HUES64 (cell line): ENCODE measurements at regions not wholly inside any gene's neighbourhood (a gene's known extent, or its start where the extent isn't known, plus 50 kb on each side); places are given as distances from the start of the nearest gene placed in this dataset.

Experiments
- H3K27ac ChIP-seq: 2 replicates; pipeline ENCODE4 v1.7.0; 2013; ENCODE audit warnings: low read depth, low read length, inconsistent platforms
- H3K27me3 ChIP-seq: 2 replicates; pipeline ENCODE4 v1.6.1; 2013; ENCODE audit warnings: mild to moderate bottlenecking, low read length; ENCODE audit not compliant: insufficient read depth
- H3K36me3 ChIP-seq: 2 replicates; pipeline ENCODE4 v1.6.1; 2013; ENCODE audit warnings: mild to moderate bottlenecking, low read length; ENCODE audit not compliant: insufficient read depth
- H3K4me1 ChIP-seq: 2 replicates; pipeline ENCODE4 v1.6.1; 2013; ENCODE audit warnings: mild to moderate bottlenecking, low read length, moderate library complexity; ENCODE audit not compliant: insufficient read depth
- H3K4me3 ChIP-seq: 2 replicates; pipeline ENCODE4 v1.5.1; 2013; ENCODE audit warnings: mild to moderate bottlenecking, low read length, moderate library complexity
- H3K9ac ChIP-seq: 2 replicates; pipeline ENCODE4 v1.6.1; 2013; ENCODE audit warnings: mild to moderate bottlenecking, low read depth, low read length
- H3K9me3 ChIP-seq: 2 replicates; pipeline ENCODE4 v1.6.1; 2013; ENCODE audit warnings: low read depth, low read length; ENCODE audit not compliant: insufficient read depth
- WGBS: fragments of 150-250, 120-280 bp; methylation state at CpG from one replicate; pipeline ENCODE4 v1.1.7; 2013; ENCODE audit warnings: missing lambda C conversion rate; 5-methylcytosine and 5-hydroxymethylcytosine counted together

DNA sequence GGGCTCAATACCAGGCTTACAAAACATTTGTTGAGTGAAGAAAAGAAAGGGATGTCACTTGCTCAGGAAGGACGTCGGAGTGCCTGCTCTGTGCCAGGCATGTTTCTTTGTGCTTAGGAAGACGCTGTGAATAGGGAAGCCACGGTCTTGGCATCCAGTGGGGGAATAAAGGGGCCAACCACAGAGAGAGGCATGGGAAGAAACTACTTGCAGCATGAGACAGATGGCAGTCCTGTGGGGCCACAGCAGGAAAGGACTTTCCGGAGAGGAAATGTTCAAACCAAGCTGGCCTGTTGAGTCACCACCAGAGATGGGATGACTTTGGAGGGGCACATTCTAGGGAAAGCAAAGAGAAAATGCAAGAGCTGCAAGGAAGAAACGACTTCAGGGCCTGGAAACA, 173.2 kb downstream of the CDH26 start:
- no peak overlapping the region for H3K27ac ChIP-seq
- WGBS, result 64% methylated on average over 6 of the region's 6 CpGs

DNA sequence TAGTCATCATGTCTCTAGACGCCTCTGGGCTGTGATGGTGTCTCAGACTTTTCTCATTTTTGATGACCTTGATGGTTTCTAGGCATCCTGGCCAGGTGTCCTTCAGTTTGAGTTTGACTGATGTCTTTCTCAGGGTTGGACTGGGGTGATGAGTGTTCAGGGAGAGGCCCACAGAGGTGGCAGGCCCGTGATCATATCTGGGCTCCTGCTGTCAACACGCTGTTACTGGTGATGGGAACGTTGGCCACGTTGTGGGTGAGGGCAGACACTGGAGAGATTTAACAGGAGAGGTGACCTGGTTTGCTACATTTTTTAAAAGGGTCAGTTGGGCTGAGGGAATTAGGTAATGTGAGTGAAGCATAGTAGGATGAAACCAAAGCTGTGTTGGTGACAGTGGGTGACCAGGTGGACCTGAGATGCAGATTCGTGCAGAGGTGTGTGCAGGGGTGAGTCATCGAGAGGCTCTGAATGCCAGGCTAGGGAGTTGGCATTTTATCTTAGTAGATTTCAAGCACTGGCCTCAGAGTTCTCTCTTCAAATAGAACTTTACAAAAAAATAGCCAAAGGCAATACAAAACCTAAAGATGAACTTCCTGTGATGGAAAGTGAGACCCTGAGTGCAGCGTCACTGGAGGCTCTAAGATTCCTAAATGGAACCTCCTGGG, 174.1 kb downstream of the CDH26 start:
- H3K27me3 ChIP-seq, result no peaks in the 10 kb centered on the region
- H3K27ac ChIP-seq, result no peak overlapping the region
- no peak overlapping the region for H3K4me3 ChIP-seq
- no peaks in the 10 kb centered on the region for H3K36me3 ChIP-seq
- H3K9ac ChIP-seq, result no peak overlapping the region
- H3K4me1 ChIP-seq, result no peaks in the 10 kb centered on the region
- WGBS, result 95% methylated on average over 8 of the region's 8 CpGs
- H3K9me3 ChIP-seq, result no peaks in the 10 kb centered on the region

More for the DNA sequence above, 173.2 kb downstream of the CDH26 start:
- Histone ChIP-seq H3K36me3 (no peaks in the 10 kb centered on the region), H3K9ac (no peak overlapping the region), H3K4me3 (no peak overlapping the region), H3K27me3 (no peaks in the 10 kb centered on the region), H3K9me3 (no peaks in the 10 kb centered on the region), H3K4me1 (no peaks in the 10 kb centered on the region)

DNA sequence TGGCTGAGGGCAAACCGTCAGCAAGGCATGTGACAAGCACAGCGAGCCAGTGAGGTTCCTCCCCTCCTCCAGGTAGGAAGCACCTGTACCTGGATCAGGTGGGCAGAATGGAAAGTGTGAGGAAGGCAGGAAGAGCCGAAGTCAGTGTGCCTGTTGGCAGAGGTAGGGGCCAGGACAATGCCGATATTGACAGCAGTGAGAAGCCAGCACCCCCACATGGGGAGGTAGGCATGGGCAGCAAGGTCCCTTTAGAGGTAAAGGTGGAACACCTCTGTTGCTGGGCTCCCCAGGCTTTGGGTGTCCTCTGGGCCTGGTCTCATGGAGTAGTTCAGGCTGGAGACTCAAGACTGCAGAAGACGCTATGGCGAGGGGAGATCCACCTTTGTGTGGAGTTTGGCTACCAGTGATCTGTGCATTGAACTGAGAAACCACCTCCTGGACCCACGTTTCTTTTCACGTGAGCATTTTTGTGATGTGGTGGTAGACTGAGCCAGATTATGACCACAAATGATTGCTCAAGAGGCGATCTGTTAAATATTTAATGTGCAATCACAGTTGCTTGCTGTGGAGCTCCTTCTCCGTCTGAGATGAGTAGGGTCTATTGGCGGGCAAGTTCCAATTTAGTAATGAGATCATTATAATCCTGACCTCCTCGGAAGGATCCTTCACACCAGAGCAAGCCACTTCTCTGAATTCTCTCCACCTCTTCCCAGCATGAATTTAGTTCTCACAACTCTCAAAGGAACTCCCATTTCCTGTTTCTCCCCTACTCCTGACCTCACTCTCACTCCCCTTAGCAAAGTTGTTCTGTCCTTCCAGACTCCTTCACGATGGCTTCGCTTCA, 174.8 kb downstream of the CDH26 start:
- Histone ChIP-seq H3K4me1 (no peaks in the 10 kb centered on the region), H3K4me3 (no peak overlapping the region), H3K27me3 (no peaks in the 10 kb centered on the region), H3K36me3 (no peaks in the 10 kb centered on the region), H3K27ac (no peak overlapping the region), H3K9ac (no peak overlapping the region), H3K9me3 (no peaks in the 10 kb centered on the region)
- 95% methylated on average over 14 of the region's 14 CpGs for WGBS

DNA sequence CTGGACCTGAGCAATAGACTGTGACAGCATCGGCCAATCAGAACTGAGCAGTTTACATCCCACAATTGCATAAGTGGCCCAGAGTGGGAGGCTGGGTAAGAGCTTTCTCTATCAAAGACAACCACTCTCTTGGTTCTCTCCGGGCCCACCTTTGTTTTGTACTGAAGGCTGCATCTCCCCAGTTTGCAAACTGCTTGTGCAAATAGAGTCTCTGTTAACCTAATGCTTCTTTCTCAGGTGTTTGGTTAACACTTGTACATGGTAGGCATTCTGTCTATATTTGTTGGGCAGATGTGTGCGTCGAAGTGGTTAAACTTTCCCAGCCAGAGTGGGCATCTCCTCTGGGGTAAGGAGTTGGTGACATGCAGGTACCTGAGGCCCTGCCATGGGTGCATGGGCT, 177.1 kb downstream of the CDH26 start:
- Histone ChIP-seq H3K9me3 (no peaks in the 10 kb centered on the region), H3K4me1 (no peaks in the 10 kb centered on the region), H3K36me3 (no peaks in the 10 kb centered on the region), H3K4me3 (no peak overlapping the region), H3K27me3 (no peaks in the 10 kb centered on the region), H3K9ac (no peak overlapping the region), H3K27ac (no peak overlapping the region)
- 98% methylated on average over 4 of the region's 4 CpGs for WGBS

DNA sequence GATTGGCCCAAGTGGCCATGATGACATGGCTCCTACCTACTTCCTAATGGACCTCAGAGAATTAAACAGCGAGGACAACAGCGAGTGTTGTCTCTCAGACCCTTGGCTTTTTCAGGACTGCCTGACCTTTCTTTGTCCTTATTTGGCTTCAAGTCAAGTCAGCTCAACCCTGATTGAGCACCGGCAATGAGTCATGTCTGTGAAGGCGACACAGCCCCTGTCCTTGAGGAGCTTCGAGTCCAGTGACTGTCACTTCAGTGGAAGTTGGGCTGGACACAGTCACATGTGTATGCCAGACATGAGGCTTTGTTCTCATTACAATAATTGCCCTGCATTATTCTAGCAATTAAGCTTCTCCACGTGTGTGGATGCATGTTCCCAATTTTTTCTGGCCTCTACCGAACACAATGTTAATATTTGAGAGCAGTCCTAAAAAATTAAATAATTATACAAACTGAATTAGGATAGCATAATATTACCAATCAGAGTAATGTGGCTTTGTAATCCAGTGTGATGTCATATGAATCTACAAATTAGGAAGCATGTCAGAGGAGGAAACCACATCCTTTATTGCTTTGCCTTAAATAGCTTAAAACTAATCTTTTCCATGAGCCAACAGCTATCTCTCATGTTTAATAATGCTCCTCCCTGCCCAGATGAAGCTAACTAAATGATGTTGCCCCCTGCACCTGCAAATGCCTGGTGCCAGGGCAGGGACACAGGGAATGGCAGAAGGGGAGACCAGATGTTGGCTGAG, 178.6 kb downstream of the CDH26 start:
- H3K9ac ChIP-seq, result no peak overlapping the region
- no peaks in the 10 kb centered on the region for H3K27me3 ChIP-seq
- H3K4me3 ChIP-seq, result no peak overlapping the region
- no peaks in the 10 kb centered on the region for H3K36me3 ChIP-seq
- no peaks in the 10 kb centered on the region for H3K4me1 ChIP-seq
- no peak overlapping the region for H3K27ac ChIP-seq
- no peaks in the 10 kb centered on the region for H3K9me3 ChIP-seq
- 94% methylated on average over 6 of the region's 7 CpGs for WGBS

DNA sequence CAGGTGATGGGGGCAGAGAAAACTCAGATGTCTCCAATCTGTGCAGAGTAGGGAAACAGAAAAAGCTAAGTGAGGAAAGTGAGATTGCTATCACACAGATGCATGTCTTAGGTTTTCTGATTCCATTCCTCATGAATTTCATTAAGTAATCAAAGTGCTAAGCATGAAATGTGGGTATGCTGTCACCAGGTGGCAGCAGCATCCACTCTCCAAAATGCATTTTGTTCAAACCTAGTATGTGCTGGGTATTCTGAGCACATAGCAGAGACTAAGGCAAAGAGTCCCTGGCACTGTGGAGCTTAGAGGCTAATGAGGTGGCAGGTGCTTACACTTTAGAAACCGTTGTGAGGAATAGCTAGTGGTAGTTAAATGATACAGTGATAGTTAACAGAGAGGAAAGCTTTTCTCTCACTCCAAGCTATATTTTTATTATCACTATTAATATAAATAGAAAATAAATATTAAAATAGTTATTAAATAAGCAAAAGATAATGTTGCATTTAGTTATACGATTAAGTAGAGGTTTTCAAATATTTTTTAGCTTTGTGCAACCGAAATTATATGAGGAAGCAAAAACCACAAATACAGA, 179.5 kb downstream of the CDH26 start:
- H3K36me3 ChIP-seq, result no peaks in the 10 kb centered on the region
- H3K9ac ChIP-seq, result no peak overlapping the region
- no peak overlapping the region for H3K27ac ChIP-seq
- no peaks in the 10 kb centered on the region for H3K4me1 ChIP-seq
- H3K4me3 ChIP-seq, result no peak overlapping the region; the same call in 1 of the 2 replicates
- H3K27me3 ChIP-seq, result no peaks in the 10 kb centered on the region
- WGBS, result 100% methylated on average over 1 of the region's 3 CpGs
- no peaks in the 10 kb centered on the region for H3K9me3 ChIP-seq

DNA sequence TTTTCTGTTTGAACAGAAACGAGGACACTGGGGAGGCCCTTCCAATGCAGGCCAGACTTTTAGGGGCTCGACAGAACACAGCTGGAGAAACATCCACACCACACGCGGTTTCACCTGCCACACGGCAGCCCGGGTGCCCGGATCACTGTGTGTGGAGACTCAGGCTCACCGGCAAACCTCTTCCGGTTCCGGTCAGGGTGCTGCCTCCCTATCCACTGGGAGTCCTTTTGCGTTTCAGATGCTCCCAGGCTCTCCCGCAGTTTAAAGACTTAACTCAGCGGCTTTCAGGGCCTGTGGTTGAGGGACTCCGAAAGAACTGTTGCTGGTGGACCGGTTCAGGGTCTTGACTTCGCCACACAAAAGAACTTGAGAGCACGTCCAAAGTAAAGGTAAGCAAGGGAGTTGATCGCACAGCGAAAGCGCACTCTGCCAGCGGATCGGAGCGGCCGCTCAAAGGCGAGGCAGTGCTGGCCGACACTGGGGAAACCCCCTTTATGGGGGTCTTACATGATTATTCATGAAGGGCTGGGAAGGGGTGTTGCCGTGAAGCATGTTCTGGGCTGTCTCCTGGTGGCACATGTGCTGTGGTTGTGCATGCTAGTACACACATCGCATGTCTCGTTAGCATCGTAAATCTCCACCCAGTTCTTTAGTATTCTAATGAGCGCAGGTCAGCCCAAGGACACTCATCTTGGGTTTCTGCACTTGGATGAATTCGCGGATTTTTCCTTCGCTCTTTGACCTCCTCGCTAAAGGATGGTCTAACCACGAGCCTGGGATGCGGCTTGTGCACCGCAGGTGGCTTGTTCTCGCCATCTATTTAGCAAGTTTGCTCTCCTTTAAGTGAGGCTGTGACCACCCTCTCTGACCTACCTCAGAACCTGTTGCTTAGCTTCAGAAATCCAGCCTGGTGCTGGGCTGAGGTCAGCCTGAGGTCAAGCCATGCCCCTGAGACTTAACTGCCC, 180.3 kb downstream of the CDH26 start:
- no peaks in the 10 kb centered on the region for H3K36me3 ChIP-seq
- H3K4me3 ChIP-seq, result no peak overlapping the region; the same call in 1 of the 2 replicates
- H3K27ac ChIP-seq, result no peak overlapping the region
- 90% methylated on average over 39 of the region's 39 CpGs for WGBS
- H3K9me3 ChIP-seq, result no peaks in the 10 kb centered on the region
- H3K4me1 ChIP-seq, result no peaks in the 10 kb centered on the region
- H3K27me3 ChIP-seq, result no peaks in the 10 kb centered on the region
- no peak overlapping the region for H3K9ac ChIP-seq

DNA sequence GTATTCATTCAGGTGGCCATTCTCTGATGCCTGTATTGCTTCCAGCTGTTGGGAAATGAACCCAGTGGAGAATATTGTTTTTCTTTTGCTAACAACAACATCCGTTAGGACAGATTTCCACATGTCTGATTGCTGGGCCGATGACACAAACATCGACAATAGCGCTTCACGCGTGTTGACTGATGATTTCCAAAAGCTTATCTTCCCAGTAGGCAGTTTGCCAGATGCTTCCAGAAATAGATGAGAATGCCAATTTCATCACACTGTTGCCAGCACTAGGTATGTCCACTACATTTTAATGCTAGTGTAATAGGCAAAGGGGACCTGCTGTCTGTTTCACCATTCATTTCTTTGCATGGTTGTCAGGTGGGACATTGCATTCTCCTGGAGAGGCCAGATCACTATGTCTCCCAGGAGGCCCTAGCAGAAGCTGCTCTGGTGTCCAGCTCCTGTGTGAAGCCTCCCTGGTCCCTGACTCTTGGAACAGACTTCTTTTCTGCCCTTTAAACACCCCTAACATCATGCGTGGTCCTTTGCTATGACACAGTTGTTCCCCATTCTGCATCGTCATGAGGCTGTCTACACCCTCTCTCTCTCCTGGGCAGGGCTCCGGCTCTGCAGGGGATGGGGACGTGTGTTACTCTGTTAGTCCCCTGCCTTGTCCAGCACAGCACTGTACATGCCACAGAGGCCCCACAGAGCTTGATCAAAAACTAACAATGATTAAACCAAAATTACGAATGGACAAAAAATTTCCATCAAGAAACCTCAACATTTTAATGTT, 181.6 kb downstream of the CDH26 start:
- H3K9ac ChIP-seq, result no peak overlapping the region
- H3K4me1 ChIP-seq, result no peaks in the 10 kb centered on the region
- H3K4me3 ChIP-seq, result no peak overlapping the region
- no peaks in the 10 kb centered on the region for H3K36me3 ChIP-seq
- H3K9me3 ChIP-seq, result no peaks in the 10 kb centered on the region
- no peaks in the 10 kb centered on the region for H3K27me3 ChIP-seq
- WGBS, result 95% methylated on average over 11 of the region's 11 CpGs
- H3K27ac ChIP-seq, result no peak overlapping the region

DNA sequence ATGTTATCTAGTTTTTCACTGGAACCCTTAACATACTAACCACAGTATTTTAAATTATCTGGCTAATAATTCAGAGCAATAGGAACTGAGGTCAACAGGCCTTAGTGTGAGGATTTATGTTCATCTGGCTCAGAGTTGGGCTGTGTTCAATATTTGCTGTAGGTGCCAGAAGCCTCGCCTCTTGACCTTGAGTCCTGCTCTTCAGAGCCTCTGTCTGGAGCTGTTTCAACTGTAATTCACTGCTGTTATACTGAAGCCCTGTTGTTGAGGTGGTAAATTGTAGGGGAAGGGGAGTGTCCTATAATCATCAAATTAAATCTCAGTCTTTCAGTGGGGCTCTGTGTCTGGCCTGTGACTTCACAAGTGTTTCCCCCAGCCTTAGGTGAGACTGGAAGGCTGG, 184.4 kb downstream of the CDH26 start:
- H3K9me3 ChIP-seq, result no peaks in the 10 kb centered on the region
- H3K4me1 ChIP-seq, result 0 out of 2 replicates have a peak, but pooled peaks cover 3% of the 10 kb centered on the region
- no peak overlapping the region for H3K4me3 ChIP-seq
- H3K27ac ChIP-seq, result no peak overlapping the region
- no peak overlapping the region for H3K9ac ChIP-seq
- H3K27me3 ChIP-seq, result no peaks in the 10 kb centered on the region
- WGBS, result 90% methylated on average over 1 of the region's 1 CpG
- H3K36me3 ChIP-seq, result no peaks in the 10 kb centered on the region
